NCI-H1694 treated with DMSO at 0.1 percent for 48 hours (cell line): ENCODE measurements at regions not wholly inside any gene's neighbourhood (a gene's known extent, or its start where the extent isn't known, plus 50 kb on each side); places are given as distances from the start of the nearest gene placed in this dataset.

ENCODE experiments used
- DNase-seq: peaks from one replicate; lab custom pipeline; 2025; lab: John Stamatoyannopoulos, UW

GRCh38 chr18:45168866-45169600, 446.2 kb upstream of the SLC14A2 start:
- DNase-seq: no peak

GRCh38 chr18:45169610-45170009, 445.7 kb upstream of the SLC14A2 start:
- DNase-seq: no peak

GRCh38 chr18:45171679-45172191, 443.5 kb upstream of the SLC14A2 start:
- DNase-seq: no peak

GRCh38 chr18:45173327-45173726, 441.9 kb upstream of the SLC14A2 start:
- DNase-seq: no peak

GRCh38 chr18:45173799-45174519, 441.3 kb upstream of the SLC14A2 start:
- no peak for DNase-seq

- DNase-seq: no peak
Measured at GRCh38 chr18:45174629-45175136, 440.6 kb upstream of the SLC14A2 start.

- DNase-seq: no peak
Measured at GRCh38 chr18:45175511-45175910, 439.8 kb upstream of the SLC14A2 start.

- no peak for DNase-seq
Measured at GRCh38 chr18:45186832-45187231, 428.4 kb upstream of the SLC14A2 start.

- DNase-seq: no peak
Measured at GRCh38 chr18:45191795-45192194, 423.5 kb upstream of the SLC14A2 start.

GRCh38 chr18:45197526-45197970, 417.7 kb upstream of the SLC14A2 start:
- DNase-seq: no peak

- DNase-seq: no peak
Measured at GRCh38 chr18:45198526-45198925, 416.8 kb upstream of the SLC14A2 start.

- DNase-seq: no peak
Measured at GRCh38 chr18:45201029-45201428, 414.2 kb upstream of the SLC14A2 start.

GRCh38 chr18:45201489-45201888, 413.8 kb upstream of the SLC14A2 start:
- DNase-seq: no peak

- DNase-seq: no peak
Measured at GRCh38 chr18:45202061-45202460, 413.2 kb upstream of the SLC14A2 start.

- no peak for DNase-seq
Measured at GRCh38 chr18:45203677-45204076, 411.6 kb upstream of the SLC14A2 start.

- DNase-seq: no peak
Measured at GRCh38 chr18:45207328-45207727, 407.9 kb upstream of the SLC14A2 start.

GRCh38 chr18:45208164-45208563, 407.1 kb upstream of the SLC14A2 start:
- no peak for DNase-seq

GRCh38 chr18:45212181-45213039, 402.9 kb upstream of the SLC14A2 start:
- peak; percentile 56 for DNase-seq

- DNase-seq: no peak
Measured at GRCh38 chr18:45213040-45213333, 402.3 kb upstream of the SLC14A2 start.

GRCh38 chr18:45218436-45218835, 396.8 kb upstream of the SLC14A2 start:
- no peak for DNase-seq

GRCh38 chr18:45221363-45221762, 393.9 kb upstream of the SLC14A2 start:
- DNase-seq: no peak

- DNase-seq: no peak
Measured at GRCh38 chr18:45222180-45222579, 393.1 kb upstream of the SLC14A2 start.
